ENCODE measurements at regions not wholly inside any gene's neighbourhood (a gene's known extent, or its start where the extent isn't known, plus 50 kb on each side); places are given as distances from the start of the nearest gene placed in this dataset.

DNA sequence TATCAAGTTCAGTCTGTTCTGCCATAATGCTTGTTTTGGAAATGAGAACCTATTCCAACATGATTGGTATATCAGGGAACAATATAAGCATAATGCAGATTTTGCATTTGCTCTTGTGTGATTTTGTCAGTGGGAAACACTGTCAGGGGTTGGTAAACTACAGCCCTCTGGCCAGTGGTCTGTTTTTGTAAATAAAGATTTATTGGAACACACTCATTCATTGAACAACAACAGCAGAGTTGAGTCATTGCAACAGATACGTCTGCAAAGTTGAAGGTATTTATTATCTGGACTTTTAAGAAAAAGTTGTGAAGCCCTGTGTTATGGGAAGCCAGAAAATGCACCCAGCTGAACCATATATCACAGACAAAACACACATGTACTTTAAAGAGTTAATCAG, 83.1 kb downstream of the MCFD2 start:
- ChIA-PET CTCF (interaction anchor here (0.6 to 2.1 kb wide), 4 partner anchors 28 to 491 kb away, joined by 3 to 4 read pairs (median 3); no protein-coding TSS in a partner anchor), POLR2A (no interaction called here)
- WGBS (ENCODE audit: missing lambda C conversion rate) = 46% methylated on average over 1 of the region's 1 CpG
- Histone ChIP-seq H3K4me2 (no peak overlapping the region), H3K4me1 (peaks cover 11% of the 10 kb centered on the region; the same call in 1 of the 3 replicates), H3K27ac (no peak overlapping the region), H3K9me3 (peaks cover 10% of the 10 kb centered on the region; the same call in 2 of the 3 replicates), H3K4me3 (no peak overlapping the region)
- ATAC-seq (no peak), FAIRE-seq (no peak), DNase-seq (ENCODE audit: low read depth in 1 of 2, low spot score in 1 of 2) (no peak)
- TF ChIP-seq HDAC2 (IDR thresholded peaks at IDR 0.05) (no peak), FOSL2 (IDR thresholded peaks at IDR 0.05) (no peak), FOSL2 (CRISPR knock-in tag; IDR thresholded peaks at IDR 0.05) (no peak), RNF2 (IDR thresholded peaks at IDR 0.05; ENCODE audit: borderline replicate concordance, low read depth) (no peak), SREBF2 (IDR thresholded peaks at IDR 0.05) (no peak)
- TF ChIP-seq, protein P1, sequence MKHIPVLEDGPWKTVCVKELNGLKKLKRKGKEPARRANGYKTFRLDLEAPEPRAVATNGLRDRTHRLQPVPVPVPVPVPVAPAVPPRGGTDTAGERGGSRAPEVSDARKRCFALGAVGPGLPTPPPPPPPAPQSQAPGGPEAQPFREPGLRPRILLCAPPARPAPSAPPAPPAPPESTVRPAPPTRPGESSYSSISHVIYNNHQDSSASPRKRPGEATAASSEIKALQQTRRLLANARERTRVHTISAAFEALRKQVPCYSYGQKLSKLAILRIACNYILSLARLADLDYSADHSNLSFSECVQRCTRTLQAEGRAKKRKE (CRISPR knock-in tag; IDR thresholded peaks at IDR 0.05; ENCODE audit: low read depth) = no peak

DNA sequence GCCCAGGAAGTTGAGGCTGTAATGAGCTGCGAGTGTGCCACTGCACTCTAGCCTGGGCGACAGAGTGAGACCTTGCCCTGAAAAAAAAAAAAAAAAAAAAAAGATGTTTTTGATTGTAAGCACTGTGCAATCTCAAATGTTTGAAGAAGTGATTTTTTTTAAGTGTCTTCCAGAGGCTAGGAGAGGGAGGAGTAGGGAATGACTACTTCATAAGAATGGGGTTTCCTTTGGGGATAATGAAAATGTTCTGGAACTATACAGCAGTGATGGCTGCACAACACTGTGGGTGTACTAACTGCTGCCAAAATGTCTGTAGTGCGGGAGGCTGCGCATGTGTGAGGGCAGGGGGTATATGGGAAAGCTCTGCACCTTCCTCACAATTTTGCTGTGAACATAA, 83.7 kb downstream of the MCFD2 start:
- H3K4me1 ChIP-seq = peaks cover 15% of the 10 kb centered on the region; the same call in 1 of the 3 replicates
- TF ChIP-seq, protein P2, sequence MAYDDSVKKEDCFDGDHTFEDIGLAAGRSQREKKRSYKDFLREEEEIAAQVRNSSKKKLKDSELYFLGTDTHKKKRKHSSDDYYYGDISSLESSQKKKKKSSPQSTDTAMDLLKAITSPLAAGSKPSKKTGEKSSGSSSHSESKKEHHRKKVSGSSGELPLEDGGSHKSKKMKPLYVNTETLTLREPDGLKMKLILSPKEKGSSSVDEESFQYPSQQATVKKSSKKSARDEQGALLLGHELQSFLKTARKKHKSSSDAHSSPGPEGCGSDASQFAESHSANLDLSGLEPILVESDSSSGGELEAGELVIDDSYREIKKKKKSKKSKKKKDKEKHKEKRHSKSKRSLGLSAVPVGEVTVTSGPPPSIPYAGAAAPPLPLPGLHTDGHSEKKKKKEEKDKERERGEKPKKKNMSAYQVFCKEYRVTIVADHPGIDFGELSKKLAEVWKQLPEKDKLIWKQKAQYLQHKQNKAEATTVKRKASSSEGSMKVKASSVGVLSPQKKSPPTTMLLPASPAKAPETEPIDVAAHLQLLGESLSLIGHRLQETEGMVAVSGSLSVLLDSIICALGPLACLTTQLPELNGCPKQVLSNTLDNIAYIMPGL (CRISPR knock-in tag; IDR thresholded peaks at IDR 0.05; ENCODE audit: borderline replicate concordance) = no peak
- TF ChIP-seq RFX5 (IDR thresholded peaks at IDR 0.05) = no peak
- no peak for TF ChIP-seq FOSB (CRISPR knock-in tag; IDR thresholded peaks at IDR 0.05)
- TF ChIP-seq, protein P3, sequence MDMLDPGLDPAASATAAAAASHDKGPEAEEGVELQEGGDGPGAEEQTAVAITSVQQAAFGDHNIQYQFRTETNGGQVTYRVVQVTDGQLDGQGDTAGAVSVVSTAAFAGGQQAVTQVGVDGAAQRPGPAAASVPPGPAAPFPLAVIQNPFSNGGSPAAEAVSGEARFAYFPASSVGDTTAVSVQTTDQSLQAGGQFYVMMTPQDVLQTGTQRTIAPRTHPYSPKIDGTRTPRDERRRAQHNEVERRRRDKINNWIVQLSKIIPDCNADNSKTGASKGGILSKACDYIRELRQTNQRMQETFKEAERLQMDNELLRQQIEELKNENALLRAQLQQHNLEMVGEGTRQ (IDR thresholded peaks at IDR 0.05) = no peak
- TF ChIP-seq ESRRA (IDR thresholded peaks at IDR 0.05; ENCODE audit: borderline replicate concordance, low read length) = no peak
- TF ChIP-seq JUNB (IDR thresholded peaks at IDR 0.05) = no peak
- TF ChIP-seq NPAS2 (CRISPR knock-in tag; IDR thresholded peaks at IDR 0.05; ENCODE audit: borderline replicate concordance) = no peak
- TF ChIP-seq PHF8 (IDR thresholded peaks at IDR 0.05; ENCODE audit: borderline replicate concordance, low read depth) = no peak
- no peak for TF ChIP-seq FOSL2 (IDR thresholded peaks at IDR 0.05)
- no peak for TF ChIP-seq FOSL2 (CRISPR knock-in tag; IDR thresholded peaks at IDR 0.05)
- no peak for TF ChIP-seq EHMT2 (IDR thresholded peaks at IDR 0.05; ENCODE audit: low read depth)
- TF ChIP-seq MYC (IDR thresholded peaks at IDR 0.05; ENCODE audit: borderline replicate concordance, low read length) = no peak
- no peak for DNase-seq (ENCODE audit: low read depth in 1 of 2, low spot score in 1 of 2)
- ChIA-PET CTCF (interaction anchor here (0.7 to 2.1 kb wide), 5 partner anchors 15 to 492 kb away, joined by 3 to 9 read pairs (median 3); no protein-coding TSS in a partner anchor), POLR2A (no interaction called here)
- no peak for ATAC-seq
- peaks cover 10% of the 10 kb centered on the region; the same call in 2 of the 3 replicates for H3K9me3 ChIP-seq
- no peak overlapping the region for H3K4me3 ChIP-seq
- FAIRE-seq = no peak
- H3K4me2 ChIP-seq = no peak overlapping the region
- H3K27ac ChIP-seq = peak overlapping the region in 1 of 2 experiments; percentile 22; a peak in 2 of 6 replicates
- WGBS (ENCODE audit: missing lambda C conversion rate) = 87% methylated on average over 4 of the region's 4 CpGs

DNA sequence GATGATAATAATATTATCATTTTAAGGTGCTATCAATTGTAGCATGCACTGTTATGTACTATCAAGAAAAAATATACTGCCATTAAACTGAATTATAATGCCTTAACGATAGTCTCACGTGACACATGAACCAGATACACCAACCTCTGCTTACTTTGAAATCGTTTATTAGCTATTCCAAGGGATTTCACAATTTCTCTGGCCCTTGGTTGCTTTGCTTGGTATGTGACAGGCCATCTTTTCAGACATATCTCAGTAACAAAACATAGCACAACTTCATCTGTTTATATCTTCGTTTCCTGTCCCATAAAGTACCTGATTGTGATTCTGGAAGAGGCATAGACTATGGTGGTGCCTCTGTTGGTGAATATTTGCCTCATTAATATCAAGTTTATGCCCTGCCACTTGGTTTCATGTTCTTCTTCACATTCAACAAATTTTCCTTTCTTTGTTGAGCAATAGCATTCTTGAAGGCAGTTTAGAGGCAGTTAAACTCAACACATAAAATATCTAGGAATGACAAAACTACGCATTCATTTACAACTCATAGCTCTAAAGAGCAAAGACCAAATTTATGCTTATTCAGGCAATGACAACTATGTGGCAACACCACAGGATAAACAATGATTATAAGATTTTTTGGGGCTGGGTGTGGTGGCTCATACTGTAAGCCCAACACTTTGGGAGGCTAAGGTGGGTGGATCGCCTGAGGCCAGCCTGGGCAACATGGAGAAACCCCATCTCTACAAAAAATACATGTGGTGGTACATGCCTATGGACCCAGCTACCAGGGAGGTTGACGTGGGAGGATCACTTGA, 84.3 kb downstream of the MCFD2 start:
- TF ChIP-seq CEBPB (IDR thresholded peaks at IDR 0.05) (0 out of 4 replicates have a peak, but pooled peaks of 1 of the 2 experiments have one; percentile 31), ZFP36 (IDR thresholded peaks at IDR 0.05; ENCODE audit: borderline replicate concordance, partially characterized antibody) (no peak)
- ChIA-PET CTCF (interaction anchor here (0.7 to 2.1 kb wide), 7 partner anchors 10 to 492 kb away, joined by 3 to 9 read pairs (median 3); no protein-coding TSS in a partner anchor), POLR2A (no interaction called here)
- Histone ChIP-seq H3K4me3 (no peak overlapping the region), H3K27ac (peak overlapping the region in 1 of 2 experiments; percentile 22; a peak in 2 of 6 replicates), H3K4me1 (peaks cover 15% of the 10 kb centered on the region; the same call in 1 of the 3 replicates), H3K4me2 (no peak overlapping the region), H3K9me3 (peaks cover 10% of the 10 kb centered on the region; the same call in 2 of the 3 replicates)
- DNase-seq (ENCODE audit: low read depth in 1 of 2, low spot score in 1 of 2) = no peak
- FAIRE-seq = no peak
- no peak for ATAC-seq
- 69% methylated on average over 7 of the region's 7 CpGs for WGBS (ENCODE audit: missing lambda C conversion rate)

Data from A549 (cell line).